Calu3 (cell line): ENCODE measurements at regions not wholly inside any gene's neighbourhood (a gene's known extent, or its start where the extent isn't known, plus 50 kb on each side); places are given as distances from the start of the nearest gene placed in this dataset.
"Not testable (repeated sequence)": the region's sequence is repeated elsewhere in the genome, so short reads cannot be mapped to it uniquely, and the experiment has no call there.

Experiments used
- BruUV-seq: library from RNA; stranded (reverse); fragments of 400-500 nt; replicated peaks from 2 replicates; lab custom pipeline; 2021; lab: Mats Ljungman, UMichigan
- CTCF ChIA-PET: fragments of 300-600 bp; sonication (Branson Sonifier 250); formaldehyde crosslinking; loops from one replicate; lab custom pipeline; 2022; ENCODE audit warnings: antibody characterized with exemption; lab: Charles Lee
- DNase-seq: peaks from one replicate; pipeline ENCODE4 v3.0.0; 2022
- H3K27ac Mint-ChIP-seq: one replicate; pipeline ENCODE4 v1.8.0; 2022; ENCODE audit warnings: mixed read lengths; ENCODE audit not compliant: unreplicated experiment
- H3K27me3 Mint-ChIP-seq: one replicate; pipeline ENCODE4 v1.8.0; 2022; ENCODE audit warnings: mixed read lengths; ENCODE audit not compliant: unreplicated experiment
- H3K36me3 Mint-ChIP-seq: one replicate; pipeline ENCODE4 v1.8.0; 2022; ENCODE audit warnings: mild to moderate bottlenecking, moderate library complexity, mixed read lengths; ENCODE audit not compliant: insufficient read depth, unreplicated experiment
- H3K4me1 Mint-ChIP-seq: one replicate; pipeline ENCODE4 v1.8.0; 2022; ENCODE audit warnings: mild to moderate bottlenecking, low read depth, mixed read lengths; ENCODE audit not compliant: unreplicated experiment
- H3K4me3 Mint-ChIP-seq: one replicate; pipeline ENCODE4 v1.8.0; 2022; ENCODE audit warnings: mild to moderate bottlenecking, low read depth, moderate library complexity, mixed read lengths; ENCODE audit not compliant: unreplicated experiment
- H3K9me3 Mint-ChIP-seq: one replicate; pipeline ENCODE4 v1.8.0; 2022; ENCODE audit warnings: low read depth, mixed read lengths; ENCODE audit not compliant: unreplicated experiment
- intact Hi-C: fragments of 100-400 bp; cut with micrococcal nuclease; formaldehyde crosslinking; loops from one replicate; pipeline ENCODE4 v1.10.0; 2022; ENCODE audit not compliant: unreplicated experiment
- TF ChIP-seq, protein P1 (sequence below): fragments of 200-600 bp; IDR thresholded peaks from one replicate; pipeline ENCODE4 v1.8.0; 2022; ENCODE audit warnings: antibody characterized with exemption; ENCODE audit not compliant: unreplicated experiment

DNA sequence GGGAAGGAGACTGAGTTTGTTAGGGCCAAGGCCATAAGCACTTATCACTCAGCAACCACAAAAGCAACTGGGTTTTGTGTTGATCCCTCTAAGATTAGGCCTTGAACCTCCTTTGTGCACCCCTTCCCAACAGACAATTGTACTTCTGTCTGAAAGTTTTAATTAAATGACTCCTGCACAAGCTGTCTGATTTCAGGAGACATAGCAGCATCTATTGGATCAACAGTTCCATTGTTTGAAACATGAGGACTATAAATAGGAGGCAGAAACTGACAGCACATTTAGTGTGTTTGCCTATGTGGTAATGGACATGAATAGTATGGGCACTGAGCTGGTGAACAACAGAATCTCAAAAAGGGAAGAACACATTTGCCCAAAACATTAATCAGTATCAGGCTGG, 167.3 kb upstream of the KCNJ6 start:
- Mint-ChIP-seq H3K9me3 (no peaks in the 10 kb centered on the region), H3K4me1 (no peaks in the 10 kb centered on the region), H3K36me3 (no peaks in the 10 kb centered on the region), H3K27ac (no peak overlapping the region), H3K27me3 (peaks cover 78% of the 10 kb centered on the region), H3K4me3 (no peak overlapping the region)
- intact Hi-C loops, result no loop called here
- BruUV-seq, result no TSS peak
- no peak for DNase-seq
- CTCF ChIA-PET, result no interaction called here
- TF ChIP-seq, protein P1, sequence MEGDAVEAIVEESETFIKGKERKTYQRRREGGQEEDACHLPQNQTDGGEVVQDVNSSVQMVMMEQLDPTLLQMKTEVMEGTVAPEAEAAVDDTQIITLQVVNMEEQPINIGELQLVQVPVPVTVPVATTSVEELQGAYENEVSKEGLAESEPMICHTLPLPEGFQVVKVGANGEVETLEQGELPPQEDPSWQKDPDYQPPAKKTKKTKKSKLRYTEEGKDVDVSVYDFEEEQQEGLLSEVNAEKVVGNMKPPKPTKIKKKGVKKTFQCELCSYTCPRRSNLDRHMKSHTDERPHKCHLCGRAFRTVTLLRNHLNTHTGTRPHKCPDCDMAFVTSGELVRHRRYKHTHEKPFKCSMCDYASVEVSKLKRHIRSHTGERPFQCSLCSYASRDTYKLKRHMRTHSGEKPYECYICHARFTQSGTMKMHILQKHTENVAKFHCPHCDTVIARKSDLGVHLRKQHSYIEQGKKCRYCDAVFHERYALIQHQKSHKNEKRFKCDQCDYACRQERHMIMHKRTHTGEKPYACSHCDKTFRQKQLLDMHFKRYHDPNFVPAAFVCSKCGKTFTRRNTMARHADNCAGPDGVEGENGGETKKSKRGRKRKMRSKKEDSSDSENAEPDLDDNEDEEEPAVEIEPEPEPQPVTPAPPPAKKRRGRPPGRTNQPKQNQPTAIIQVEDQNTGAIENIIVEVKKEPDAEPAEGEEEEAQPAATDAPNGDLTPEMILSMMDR, result no peak

DNA sequence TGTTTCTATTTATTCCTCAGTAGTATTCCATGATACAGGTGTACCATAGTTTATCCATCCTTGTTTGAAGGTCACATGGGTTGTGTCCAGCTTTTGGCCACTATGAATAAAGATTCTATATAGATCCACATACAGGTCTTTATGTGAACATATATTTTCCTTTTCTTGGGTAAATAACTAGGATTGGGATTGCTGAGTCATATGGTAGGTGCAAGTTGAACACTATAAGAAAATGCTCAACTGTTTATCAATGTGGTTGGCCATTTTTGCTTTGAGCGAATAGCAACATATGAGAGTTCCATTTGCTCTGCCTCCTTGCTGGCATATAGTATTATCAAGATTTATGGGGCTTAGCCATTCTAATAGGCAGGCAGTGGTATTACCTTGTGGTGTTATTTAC, 170.2 kb upstream of the KCNJ15 start:
- H3K27me3 Mint-ChIP-seq, result peaks cover 64% of the 10 kb centered on the region
- no TSS peak for BruUV-seq
- CTCF ChIA-PET, result no interaction called here
- TF ChIP-seq, protein P1, result no peak
- H3K9me3 Mint-ChIP-seq, result no peaks in the 10 kb centered on the region
- H3K4me3 Mint-ChIP-seq, result no peak overlapping the region
- intact Hi-C loops, result no loop called here
- no peaks in the 10 kb centered on the region for H3K36me3 Mint-ChIP-seq
- no peak for DNase-seq
- H3K27ac Mint-ChIP-seq, result no peak overlapping the region
- no peaks in the 10 kb centered on the region for H3K4me1 Mint-ChIP-seq

DNA sequence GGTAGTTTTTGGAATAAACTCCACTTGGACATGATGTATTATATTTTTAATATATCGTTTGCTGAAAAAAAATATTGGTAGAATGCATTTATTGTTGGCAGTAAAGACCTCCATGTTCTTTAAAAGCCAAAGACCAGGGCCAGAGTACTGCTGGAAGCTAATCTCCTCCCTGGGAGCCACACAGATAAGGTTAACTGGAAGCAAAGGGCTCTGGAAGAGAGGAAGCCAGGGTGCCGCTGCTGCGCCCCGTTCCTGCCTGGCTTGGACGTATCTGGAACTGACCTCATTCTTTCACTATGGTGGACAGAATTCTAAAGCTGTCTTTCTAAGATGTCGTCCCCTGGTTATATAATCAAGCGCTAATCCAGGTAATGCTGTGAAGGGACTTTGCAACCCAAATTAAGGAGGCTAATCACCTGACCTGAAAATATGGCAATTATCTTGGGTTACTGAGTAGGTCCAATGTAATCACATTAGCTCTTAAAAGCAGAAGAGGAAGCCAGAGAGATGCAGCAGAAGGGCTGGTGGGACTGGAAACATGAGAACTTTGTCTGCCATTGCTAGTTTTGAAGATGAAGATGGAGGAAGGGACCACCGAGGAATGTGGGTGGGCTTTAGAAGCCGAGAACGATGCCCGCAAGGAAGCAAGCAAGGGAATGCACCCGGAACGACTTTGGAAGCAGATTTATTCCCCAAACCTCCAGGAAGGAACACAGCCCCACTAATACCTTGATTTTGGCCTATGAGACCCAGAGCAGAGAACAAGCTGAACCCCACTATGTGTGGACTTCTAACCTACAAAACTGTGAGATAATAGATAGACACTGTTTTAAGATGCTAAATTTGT, 167.7 kb upstream of the KCNJ15 start:
- intact Hi-C loops, result no loop called here
- CTCF ChIA-PET, result interaction anchor here (0.8 kb wide), 1 partner anchor 91 kb away, joined by 6 read pairs; no protein-coding TSS in a partner anchor
- Mint-ChIP-seq H3K4me3 (no peak overlapping the region), H3K27me3 (peaks cover 59% of the 10 kb centered on the region), H3K36me3 (no peaks in the 10 kb centered on the region), H3K27ac (no peak overlapping the region), H3K4me1 (no peaks in the 10 kb centered on the region), H3K9me3 (no peaks in the 10 kb centered on the region)
- TF ChIP-seq, protein P1, result no peak
- DNase-seq, result no peak
- BruUV-seq, result no TSS peak

DNA sequence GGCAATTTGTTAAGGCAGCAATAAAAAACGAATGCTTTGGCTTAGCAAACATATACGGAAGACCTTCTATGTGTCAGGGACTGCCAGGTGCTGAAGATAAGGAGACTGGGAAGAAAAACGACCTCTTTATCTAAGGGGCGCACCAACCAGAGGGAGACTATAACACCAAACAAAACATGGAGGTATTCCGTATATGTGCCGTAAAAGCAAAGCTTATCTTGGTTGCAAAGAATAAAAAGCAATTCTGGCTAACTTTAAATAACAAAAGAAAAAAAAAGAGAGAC, 167.1 kb upstream of the KCNJ15 start:
- intact Hi-C loops, result no loop called here
- no peak overlapping the region for H3K27ac Mint-ChIP-seq
- no TSS peak for BruUV-seq

DNA sequence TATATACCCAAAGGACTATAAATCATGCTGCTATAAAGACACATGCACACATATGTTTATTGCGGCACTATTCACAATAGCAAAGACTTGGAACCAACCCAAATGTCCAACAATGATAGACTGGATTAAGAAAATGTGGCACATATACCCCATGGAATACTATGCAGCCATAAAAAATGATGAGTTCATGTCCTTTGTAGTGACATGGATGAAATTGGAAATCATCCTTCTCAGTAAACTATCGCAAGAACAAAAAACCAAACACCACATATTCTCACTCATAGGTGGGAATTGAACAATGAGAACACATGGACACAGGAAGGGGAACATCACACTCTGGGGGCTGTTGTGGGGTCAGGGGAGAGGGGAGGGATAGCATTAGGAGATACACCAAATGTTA, 165.7 kb upstream of the KCNJ15 start:
- H3K4me3 Mint-ChIP-seq, intact Hi-C loops, BruUV-seq, H3K4me1 Mint-ChIP-seq, H3K9me3 Mint-ChIP-seq, CTCF ChIA-PET, H3K36me3 Mint-ChIP-seq, DNase-seq, H3K27ac Mint-ChIP-seq: not testable (repeated sequence)
- peaks cover 59% of the 10 kb centered on the region for H3K27me3 Mint-ChIP-seq

More for the DNA sequence above, 167.1 kb upstream of the KCNJ15 start:
- TF ChIP-seq, protein P1, result no peak
- Mint-ChIP-seq H3K36me3 (no peaks in the 10 kb centered on the region), H3K4me1 (no peaks in the 10 kb centered on the region), H3K9me3 (no peaks in the 10 kb centered on the region), H3K27me3 (peaks cover 59% of the 10 kb centered on the region), H3K4me3 (no peak overlapping the region)
- no peak for DNase-seq
- CTCF ChIA-PET, result no interaction called here
